SHP77 (cell line): ENCODE measurements at regions not wholly inside any gene's neighbourhood (a gene's known extent, or its start where the extent isn't known, plus 50 kb on each side); places are given as distances from the start of the nearest gene placed in this dataset.

Experiments
- DNase-seq, 2 experiments: peaks; one replicate each; lab custom pipeline; 2025; lab: John Stamatoyannopoulos, UW

DNA sequence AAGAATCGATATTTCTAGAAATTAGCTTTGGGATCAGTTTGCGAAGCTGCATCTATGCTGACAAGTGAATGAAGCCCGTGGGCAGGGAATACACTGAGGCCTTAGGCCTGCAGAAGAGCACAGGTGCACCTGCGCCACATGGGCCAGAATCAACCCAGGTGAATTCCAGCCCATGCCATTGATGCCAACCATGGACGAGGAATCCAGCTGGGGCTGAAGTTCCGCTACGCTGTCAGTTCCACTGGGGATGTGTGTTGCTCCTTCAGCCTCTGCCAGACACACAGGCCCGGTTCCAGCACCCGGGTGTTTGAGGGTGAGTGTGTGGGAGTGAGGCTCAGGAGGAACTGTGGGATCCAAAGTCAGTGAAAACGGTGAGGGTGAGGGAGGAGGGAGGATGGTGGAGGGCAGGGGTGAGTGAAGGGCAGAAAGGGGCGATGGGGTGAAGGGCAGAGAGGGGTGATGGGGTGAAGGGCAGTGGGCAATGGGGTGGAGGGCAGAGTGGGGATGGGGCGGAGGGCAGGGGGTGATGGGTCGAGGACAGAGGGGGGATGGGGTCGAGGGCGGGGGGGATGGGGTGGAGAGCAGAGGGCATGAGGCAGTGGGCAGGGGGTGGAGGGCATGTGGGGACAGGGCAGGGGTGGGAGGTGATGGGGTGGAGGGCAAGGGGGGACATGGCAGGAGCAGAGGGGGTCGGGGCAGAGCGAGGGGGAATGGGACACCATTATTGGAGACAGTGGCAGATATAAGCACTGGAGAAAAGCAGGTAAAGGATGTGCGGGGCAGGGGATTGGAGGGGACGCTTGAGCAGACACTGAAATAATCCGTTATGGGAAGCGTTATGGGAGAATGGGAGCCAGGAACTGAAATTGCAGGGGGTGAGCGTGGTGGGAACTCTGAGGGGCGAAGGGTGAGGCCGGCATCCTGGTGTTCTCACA, 931.6 kb downstream of the BRD1 start:
- no peak for DNase-seq

DNA sequence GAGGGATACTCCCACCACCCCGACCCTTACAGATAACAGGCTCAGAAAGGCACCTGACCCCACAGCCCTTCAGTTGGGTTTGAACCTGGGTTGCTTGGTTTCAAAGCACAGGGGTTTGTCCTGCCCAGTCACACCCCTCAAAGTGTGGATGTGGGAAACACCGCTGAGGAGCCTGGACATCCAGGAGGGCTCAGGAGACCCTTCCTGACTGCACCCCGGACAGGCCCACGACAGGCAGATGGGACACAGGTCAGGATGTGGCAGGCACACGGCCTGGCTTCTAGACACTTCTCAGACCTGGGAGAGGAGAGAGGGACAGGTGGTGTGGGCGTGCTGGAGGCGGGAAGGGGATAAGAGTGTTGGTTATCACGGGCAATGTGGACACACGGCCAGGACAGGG, 932.3 kb downstream of the BRD1 start:
- no peak for DNase-seq

DNA sequence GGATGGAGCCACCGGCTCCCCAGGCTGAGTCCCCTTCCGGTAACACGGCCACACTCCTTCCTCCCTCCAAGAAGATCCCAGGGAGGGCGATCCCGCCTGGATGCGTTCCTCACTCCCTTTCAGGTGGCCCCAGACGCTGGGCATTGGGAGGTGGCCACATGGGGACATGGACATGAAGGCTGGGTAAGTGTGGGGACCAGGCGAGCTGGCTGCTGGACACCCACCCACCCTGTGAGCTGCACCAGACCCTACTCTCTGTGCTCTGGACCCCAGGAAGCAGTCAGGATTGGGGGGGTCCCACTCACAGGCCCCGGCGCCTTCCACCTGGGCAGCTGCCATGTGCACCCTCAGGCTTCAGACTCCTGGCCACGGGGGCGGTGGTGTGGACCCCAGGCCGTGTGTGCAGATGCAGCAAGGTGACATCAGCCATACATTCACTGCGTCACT, 932.8 kb downstream of the BRD1 start:
- no peak for DNase-seq

DNA sequence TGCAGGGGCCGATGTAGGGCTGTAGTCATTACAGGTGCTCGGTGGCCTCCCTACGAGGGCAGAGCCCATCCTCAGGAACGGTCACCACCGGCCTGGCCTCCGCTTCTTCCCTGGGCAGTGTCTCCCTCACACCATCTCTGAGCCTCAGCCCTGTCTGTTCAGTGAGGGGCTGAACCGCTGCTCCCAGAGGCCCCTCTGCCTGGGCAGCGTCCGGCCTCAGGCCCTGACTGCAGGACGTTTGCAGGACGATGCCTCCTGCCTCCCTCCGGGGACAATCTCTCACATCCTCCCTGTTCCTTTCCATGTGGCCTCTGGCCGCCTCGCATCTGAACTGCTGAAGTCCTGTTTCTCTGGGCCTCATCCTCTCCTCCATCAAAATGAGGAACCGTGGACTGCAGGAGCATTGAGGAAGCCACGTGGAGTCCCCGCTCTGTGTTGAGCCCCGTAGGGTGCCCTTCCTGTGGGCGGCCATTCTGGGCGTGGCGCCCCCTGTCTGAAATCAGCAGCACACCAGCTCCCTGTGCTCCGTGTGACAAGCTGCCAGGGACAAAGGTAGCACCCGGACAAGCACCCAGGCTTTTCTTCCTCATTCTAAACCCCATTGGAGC, 933.5 kb downstream of the BRD1 start:
- no peak for DNase-seq

DNA sequence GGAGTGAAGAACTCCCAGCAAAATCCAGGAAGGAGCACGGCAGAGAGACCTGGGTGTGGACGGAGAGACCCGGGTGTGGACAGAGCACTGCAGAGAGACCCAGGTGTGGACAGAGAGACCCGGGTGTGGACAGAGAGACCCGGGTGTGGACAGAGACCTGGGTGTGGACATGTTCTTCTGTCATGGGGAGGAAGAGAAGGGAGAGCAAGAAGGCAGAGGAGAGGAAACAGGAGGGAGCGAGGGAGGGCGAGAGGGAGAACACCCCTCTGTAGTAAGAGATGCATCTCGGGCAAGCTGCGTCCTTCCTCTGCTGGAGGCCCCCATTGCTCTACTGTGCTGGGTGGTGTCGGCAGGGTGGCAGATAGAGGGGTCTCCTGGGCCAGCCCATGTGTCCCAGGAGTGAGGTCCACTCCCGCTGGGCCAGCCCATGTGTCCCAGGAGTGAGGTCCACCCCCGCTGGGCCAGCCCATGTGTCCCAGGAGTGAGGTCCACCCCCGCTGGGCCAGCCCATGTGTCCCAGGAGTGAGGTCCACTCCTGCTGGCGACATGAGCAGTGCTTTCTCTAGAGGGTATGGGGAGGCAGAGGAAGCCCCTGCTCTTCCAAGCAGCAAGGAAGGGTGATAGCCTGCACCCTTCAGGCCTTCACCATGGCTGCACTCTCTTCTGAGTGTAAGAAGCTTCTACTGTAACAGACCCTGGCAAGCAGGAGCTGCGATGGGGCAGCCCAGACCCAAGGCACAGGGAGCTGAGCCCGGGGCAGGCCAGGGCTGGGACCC, 934.2 kb downstream of the BRD1 start:
- no peak for DNase-seq

DNA sequence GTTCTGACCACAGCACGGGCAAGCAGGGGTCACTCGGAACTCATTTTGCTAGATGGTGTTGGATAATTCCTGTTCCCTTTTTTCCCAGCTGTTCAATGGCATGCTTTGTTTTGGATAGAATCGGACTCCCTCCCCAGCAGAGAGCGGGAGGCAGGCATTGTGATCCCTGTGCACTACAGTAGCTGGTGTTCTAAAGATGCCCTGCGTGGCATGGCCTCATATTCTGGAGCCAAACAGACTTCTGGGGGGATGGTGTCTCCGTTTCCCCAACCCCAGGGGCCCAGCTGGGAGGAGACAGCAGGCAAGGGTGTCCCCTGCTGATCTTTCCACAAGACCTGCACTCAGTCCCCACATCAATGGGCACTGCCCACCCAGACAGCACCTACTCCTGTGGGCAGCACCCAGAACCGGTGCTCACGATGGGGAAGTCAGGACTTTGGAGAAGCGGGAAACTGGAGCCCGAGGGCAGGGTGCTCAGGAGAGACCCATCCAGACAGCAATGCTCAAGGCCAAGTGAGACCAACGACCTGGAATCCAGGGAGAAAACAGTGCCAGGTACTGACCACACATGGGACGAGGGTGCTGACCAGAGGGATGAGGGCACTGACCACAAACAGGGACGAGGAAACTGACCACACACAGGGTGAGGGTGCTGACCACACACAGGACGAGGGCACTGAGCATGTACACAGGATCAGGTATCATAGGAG, 934.9 kb downstream of the BRD1 start:
- DNase-seq, result no peak

DNA sequence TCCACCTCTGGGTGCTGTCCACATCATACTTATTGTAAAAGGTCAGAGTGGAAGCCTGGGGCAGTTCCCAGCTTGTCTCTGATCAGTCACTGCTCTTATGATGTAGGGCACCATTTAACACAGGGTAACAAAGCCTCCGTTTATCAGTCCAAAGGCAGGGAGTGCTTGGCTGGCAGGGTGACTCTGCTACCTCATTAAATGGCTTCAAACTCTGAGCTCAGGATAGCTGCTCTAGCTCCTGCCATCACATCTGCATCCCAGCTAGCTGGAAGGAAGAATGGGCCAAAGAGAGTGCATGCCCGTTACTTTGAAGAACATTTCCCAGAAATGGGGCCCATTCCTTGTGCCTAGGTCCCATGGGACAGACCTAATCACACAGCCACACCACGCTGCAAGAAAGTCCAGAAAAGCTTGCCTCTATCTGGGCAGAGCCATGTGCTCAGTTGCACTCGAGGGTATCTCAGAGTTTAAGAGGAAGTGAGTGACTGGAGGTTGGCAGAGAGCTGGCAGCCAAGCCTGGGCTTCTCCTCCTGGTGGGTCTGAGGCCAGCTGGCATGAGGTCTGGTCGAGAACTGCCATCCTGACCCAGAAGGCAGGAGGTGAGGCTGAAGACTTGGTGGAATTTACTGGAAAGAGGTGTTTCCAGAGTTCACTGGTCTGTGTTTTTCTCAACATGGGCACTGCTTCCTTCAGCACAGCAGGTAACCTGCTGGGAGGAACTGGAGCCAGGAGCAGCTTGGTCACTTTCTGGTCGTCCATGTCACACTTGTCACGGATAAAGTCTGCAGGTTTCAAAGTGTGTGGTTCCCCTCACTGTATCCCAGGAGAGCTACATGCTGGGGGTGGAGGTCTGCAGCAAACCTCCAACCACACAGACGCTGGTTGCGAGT, 935.7 kb downstream of the BRD1 start:
- no peak for DNase-seq

DNA sequence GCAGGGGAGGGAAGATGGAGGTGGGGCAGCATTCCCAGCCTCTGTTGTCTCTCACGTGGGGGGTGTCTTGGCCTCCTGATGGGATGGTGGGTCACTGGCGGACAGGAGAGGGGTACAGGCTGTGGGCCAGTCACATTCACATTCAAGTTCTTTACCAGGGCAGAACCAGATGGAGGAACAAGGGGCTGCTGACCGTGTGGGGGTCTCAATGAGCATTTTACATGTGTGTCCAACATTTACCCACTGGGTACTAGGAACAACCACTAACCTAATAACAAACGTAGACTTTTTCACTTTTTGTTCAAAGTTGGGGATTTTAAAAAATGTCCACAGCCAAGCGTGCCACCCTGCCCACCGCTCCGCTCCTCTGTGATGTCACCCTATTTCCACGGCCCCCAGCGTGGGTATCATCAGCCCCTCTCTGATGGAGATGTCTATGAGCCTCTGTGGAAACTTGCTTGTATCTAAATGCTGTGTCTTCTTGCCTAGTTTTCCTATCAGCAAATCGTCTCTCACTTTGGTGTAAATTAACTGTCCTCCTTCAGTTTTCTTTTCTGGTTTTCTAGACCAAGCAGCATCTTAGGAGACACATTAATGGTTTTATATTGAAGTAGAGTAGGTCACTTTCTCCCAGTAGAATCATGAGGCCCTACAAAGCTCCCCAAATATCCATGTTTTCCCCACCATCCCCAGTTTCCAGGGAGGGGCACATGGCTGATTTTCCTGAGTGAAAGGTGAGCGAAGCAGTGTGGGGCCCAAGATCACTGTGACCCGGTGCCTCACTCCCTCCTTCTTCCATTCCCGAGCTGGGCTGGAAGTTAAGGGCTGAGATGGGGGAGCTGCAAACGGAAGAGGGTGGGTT, 936.7 kb downstream of the BRD1 start:
- DNase-seq, result no peak

DNA sequence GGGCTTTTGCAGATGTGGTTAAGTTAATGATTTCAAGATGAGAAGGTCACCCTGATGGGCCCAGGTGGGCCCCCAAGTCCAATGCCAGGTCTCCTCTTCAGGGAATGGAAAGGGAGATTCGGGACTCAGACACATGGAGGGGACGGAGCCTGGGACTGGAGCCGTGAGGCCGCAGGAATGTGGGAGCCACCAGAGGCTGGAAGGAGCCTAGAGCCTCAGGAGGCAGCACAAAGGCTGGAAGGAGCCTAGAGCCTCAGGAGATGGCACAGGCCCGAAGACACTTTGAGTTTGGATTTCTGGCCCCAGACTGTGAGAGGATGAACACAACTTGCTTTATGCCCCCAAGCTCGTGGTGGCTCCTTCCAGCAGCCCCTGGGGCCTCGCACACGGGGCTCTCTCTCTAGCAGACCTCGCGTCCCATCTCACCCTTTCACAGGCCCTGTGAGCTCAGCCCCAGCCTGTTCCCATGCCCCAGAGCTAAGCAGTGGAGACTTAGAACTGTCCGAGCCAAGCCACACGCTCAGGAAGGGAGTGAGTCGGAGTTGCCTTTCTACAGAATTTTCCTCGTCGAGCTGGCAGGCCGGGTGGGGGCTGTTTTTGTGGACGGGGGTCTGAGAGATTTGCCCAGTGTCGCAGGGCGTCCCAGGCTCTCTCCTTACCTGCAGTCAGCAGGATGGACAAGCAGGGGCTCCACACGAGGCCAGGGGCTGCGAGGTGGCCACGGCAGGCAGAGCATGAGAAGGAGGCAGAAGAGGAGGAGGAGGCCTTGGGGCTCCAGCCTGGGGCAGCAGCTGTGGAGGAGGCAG, 937.6 kb downstream of the BRD1 start:
- DNase-seq, result no peak

DNA sequence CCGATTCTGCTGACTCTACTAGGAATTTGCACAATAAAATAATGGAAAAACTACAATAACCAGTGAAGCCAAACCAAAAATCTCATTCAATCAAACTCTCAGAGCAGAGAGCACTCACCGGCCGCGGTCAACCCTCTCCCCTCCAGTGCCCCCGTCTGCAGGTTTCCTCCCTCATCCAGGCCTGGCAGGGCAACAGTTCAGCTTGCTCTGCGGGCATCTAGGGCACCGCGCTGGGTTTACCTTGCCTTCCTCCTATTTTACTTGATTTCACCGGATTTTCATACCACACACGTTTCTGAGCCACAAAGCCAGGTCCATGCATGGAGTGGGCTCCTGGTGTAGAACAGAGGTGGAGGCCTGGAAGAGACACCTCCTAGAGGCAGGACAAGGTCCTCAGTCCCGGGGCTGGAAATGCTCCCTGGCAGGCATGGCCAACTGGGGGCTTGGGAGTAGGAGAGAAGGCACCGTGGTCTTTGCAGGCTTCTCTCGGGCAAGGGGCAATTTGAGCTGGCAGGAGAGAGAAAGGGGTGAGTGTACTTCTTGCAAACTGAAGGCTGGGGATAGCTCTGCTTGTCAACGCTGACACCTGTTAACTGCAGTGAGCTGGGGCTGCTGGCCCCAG, 938.4 kb downstream of the BRD1 start:
- no peak for DNase-seq

DNA sequence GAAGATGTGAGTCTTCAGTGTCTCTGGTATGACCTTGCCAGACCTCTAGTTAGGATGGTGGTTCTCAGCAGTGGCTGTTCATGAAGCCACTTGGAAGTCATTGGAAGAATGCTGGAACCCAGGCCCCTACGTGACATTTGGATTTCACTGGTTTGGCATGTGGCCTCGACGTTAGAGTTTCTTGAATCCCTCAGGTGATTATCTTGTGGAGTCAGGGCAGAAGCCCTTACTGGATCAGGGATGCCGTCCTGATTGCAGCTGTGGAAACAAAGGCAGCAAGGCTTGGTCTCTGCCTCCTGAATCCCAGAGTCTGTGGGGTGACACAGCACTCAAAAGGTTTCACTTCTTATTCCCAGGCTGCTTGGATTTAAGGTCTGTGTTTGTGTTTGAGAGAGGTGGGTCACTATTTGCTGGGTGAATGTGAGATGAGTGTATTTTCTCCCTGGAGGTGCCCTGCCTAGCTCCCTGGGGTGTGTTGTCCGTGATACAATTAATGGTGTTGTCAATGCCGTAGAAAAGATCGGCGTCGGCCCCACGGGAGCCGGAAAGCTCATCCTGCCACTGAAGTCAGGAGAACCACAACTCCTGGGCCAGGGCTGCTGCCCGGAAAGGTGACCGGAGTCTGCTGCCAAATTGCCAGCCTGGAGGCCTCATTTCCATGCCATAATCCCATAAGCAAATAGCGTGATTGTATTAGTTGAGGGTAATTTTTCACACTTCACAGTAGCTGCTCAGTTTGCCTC, 939.0 kb downstream of the BRD1 start:
- DNase-seq, result no peak

DNA sequence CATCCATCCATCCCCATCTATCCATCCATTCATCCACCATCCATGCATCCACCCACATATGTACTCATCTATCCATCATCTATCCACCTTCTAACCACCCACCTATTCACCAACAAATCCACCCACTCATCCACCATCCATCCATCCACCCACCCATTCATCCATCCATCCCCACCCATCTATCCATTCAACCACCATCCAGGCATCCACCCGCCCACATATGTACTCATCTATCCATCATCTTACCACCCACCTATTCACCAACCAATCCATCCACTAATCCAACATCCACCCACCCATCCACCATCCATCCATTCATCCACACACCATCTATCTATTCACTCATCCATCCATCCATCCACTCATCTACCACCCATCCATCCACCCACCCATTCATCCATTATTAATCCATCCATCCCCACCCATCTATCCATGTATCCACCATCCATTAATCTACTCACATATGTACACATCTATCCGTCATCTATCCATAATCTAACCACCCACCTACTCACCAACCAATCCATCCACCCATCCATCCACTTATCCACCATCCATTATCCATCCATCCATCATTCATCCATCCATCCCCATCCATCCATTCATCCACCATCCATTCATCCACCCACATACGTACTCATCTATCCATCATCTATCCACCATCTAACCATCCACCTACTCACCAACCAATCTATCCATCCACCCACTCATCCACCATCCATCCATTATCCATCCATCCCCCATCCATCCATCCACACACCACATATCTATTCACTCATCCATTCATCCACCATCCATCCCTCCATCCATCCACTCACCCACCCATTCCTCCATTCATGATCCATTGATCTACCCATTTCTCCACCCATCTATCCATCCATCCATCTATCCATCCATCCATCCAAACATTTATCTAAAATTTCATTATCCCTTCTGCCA, 940.0 kb downstream of the BRD1 start:
- DNase-seq, result no peak

DNA sequence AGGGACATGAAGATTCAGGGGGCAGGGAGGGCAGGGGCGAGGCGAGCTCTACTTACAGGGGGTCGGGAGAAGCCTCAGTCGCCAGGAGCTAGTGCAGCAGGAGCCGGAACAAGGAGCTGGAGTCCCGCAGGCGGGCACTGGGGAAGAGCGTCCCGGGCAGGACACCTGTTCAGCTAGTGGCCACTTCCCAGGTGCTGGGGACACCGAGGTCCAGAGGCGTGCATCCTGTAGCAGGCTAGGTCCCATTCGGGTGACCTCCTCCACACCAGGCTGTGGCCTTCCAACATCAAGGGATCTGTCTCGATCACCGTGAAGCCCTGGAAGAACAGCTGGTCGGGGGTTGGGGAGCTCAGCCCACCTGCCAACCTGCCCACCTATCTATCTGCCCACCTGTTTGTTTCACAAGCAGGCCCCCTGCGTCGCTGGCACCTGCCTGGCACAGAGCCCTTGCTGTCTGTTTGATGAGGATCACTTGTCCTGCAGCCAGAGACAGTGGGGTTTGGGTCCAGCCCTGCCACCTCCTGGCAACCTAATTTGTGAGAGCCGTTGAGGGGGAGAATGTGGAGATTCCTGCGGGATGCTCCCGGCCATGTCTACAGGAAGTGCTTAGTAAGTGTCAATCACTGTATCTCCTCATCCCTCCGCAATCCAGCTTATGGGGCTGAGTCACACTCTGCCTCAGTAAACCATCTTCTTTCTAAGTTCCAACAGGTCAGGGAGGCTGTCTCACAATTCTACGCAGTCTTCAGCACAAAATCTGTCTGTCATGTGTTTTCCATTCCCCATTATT, 940.9 kb downstream of the BRD1 start:
- DNase-seq, result no peak

DNA sequence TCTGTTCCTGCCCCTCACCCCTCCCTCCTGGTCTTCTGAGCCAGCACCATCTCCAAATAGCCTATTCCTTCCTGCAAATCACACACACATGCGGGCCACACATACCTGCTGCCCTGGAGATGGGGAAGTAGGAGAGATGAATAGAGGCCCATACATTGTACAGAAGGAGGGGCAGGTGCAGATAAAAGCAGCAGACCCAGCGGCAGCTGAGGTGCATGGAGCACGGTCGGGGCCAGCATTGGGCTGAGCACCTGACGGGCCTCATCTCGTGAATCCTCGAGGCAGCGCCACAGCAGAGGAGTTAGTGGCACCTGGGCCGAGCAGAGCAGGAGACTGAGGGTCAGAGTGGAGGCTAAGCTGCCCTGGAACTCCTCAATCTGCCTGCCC, 941.8 kb downstream of the BRD1 start:
- DNase-seq, result no peak

DNA sequence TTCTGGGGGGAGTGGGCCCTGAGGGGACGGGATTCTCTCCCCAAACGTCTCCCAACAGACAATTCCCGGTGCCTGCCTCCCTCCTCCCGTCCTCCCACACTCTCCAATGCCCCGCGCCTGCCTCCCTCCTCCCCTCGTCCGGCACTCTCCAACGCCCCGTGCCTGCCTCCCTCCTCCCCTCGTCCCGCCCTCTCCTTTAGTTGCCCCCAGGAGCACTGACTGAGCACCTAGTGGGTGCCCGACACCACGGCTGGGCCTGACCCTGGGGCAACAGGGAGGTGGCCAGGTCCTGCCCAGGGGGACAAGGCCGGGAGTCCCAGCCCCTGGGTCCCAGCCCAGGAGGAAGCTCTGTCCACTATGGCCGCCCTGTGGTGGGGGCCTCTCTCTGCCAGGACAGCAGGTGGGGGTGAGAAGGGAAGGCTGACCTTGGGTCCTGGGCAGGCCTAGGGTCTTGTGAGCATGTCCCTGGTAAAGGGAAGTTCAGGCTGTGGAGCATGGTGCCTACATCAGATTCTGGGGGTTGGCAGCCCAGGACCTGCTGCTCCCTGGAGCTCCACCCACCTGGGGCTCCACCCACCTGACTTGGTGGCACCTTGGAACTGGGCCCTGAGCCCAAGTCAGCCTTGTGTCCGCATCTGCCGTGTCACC, 942.3 kb downstream of the BRD1 start:
- DNase-seq, result no peak

DNA sequence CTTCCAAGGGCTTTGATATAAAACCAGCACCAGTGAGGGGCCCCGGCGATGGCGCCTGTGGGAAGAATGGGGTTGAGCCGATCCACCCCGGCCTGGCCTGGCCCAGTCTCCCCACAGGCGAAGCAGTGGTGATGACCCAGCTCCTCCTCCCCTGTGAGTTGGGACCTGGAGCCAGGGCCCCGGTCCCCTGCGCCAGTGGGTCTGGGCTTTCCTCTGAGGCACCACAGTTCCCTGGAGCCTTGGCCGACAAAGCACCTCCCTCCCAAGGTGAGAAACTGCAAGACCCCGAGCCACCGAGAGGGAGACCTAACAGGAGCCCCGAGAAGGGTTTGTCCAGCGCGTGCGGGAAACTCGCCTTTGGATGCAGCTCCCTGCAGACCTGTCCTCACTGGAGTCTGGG, 942.9 kb downstream of the BRD1 start:
- DNase-seq, result no peak
